GM21717 (cell line): ENCODE measurements at regions not wholly inside any gene's neighbourhood (a gene's known extent, or its start where the extent isn't known, plus 50 kb on each side); places are given as distances from the start of the nearest gene placed in this dataset.

Source experiments
- ATAC-seq: cut with Tn5 transposase; IDR thresholded peaks from one replicate; pipeline ENCODE4 v1.9.1; 2021; ENCODE audit warnings: mild to moderate bottlenecking, moderate library complexity; ENCODE audit not compliant: unreplicated experiment

DNA sequence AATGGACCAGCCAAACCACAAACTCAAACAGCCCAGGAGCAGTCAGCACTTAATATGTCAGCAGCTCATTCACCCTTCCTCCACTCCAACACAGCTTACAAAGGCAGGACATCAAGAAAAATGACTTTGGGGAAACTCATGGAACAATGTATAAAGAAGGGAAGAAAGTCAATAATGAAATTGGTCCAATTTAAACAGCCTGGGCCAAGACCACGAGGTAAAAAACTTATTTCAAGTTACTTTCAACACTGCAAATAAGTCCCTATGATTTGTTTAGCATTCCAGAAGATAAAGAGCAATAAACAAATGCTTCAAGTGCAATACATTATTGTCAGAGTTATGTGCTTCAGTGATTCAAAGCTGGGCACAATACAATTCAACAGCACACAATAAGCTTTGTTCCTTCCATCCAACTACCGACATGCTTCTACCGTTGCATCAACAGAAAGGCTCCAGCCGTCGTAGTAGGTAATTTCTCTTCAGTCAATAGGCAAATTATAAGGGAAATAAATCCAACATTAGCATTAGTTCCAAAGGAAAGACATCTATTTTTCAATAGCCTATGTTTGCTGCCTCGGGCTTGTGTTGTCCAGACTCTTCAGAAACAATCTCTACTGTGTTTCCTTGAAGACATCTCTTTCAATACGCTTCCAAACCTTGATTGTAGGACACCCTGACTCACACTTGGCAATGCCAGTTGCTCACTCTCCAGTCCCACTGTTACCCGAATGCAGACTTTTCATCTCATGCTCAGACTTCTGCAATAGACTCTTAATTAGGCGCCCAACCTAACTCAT lies 225.7 kb downstream of the NUAK1 start:
- no peak for ATAC-seq

DNA sequence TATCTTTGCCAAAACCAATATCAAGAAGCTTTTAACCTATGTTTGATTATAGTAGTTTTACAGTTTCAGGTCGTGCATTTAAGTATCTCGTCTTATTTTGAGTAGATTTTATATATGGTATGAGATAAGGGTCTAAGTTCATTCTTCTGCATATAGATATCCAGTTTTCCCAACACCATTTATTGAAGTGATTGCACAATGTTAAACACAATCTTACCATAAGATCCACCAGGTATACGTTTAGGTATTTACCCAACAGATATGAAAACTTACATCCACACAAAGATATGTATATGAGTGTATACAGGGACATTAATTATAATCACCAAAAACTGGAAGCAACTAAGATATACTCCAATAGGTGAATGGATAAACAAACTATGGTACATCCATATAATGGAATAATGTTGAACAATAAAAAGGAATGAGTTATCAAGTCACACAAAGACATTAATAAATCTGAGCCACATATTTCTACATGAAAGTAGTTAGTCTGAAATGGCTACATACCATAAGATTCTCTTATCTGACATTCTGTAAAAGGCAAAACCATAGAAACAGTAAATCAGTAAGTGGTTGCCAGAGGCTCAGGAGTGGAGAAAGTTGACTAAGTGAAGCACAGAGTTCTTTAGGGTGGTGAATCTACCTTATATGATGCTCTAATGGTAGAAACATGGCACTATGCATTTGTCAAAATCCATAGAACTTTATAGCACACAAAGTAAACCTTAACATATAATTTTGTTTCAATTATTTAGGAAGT lies 222.6 kb downstream of the NUAK1 start:
- no peak for ATAC-seq

DNA sequence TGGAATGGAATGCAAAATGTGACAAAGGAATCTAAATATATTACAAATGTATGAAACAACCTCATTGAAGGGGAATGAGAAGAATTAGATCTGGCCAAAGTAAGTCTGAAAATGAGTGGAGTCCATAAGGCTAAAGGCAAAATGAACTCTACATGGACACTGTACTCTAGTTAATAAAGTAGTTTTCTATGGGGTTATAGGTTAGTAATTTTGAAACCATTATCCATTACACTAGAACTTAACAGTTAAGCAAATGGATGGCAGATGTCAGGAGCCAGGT lies 222.1 kb downstream of the NUAK1 start:
- no peak for ATAC-seq

DNA sequence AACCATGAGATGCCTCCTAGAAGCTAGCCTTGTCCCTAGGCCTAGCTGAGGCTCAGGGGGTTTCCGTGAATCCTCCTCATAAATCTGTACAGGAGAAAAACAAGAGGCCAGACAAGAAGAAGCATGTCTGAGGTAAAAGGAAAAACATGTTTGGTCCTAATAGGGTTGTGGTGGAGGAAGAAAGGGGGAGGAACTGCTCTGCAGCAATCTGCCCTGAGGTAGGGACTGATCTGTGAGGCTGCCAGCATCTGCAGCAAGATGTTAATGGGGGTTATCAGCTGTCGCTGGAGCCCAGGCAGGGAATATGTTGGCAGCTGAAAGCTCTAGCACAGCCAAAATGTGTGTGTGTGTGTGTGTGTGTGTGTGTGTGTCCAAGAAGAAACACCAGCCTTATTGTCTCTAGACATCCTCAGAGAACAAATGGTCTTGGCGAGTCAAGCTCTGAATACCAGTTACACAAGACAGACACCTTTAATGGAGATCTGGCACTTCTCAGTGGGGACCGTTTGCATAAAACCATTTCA lies 218.5 kb downstream of the NUAK1 start:
- ATAC-seq = no peak

DNA sequence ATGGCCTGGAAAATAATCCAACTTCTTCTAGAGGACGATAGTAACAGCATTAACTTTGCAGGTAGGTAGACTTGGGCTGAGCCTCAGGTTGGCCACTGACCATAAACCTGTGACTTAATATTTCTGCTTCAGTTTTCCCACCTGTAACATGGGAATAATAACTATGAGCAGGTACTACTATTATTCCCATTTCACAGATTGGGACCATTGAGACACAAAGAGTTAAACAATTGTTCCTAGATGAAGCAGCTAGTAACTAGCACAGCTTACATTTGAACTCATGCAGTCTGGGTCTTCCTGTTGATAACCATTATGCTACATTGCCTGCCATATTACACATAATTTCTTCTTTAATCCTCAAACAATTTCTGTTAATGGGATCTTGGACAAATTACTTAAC lies 217.7 kb downstream of the NUAK1 start:
- no peak for ATAC-seq

DNA sequence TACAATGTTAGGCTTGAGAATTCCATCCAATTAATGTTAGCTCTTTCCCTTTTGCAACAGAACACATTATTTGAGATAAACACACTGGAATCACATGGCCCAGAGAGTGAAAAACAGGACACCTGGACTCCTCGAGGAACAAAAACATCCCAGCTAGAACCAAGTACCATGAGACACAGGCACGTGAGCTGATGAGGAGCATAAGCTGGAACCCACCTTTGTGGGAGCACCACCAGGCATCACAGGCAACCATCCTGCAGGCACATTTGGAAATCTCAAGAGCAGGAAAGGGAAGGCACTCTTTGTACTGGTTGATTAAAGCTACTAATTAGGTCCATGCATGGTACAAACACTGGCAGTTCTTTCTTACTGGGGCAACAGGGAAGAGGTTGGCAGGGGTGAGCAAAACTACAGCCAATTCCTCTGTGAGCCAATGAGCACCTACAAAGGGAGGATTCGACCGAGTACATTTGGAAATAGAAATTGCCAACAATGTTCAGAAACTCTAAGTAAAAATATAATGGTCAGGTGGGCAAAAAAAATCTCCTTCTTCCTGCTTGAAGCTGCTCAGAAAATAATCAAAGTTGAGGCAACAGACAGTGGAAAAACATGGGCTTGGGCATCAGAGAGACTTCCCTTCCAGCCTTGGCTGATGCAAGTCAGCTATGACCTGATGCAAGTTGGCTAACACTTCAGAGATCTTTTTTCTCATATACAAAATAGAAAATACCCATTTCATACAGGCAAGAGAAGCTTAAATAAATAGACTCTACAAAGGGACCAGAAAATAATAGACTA lies 216.7 kb downstream of the NUAK1 start:
- ATAC-seq = no peak

DNA sequence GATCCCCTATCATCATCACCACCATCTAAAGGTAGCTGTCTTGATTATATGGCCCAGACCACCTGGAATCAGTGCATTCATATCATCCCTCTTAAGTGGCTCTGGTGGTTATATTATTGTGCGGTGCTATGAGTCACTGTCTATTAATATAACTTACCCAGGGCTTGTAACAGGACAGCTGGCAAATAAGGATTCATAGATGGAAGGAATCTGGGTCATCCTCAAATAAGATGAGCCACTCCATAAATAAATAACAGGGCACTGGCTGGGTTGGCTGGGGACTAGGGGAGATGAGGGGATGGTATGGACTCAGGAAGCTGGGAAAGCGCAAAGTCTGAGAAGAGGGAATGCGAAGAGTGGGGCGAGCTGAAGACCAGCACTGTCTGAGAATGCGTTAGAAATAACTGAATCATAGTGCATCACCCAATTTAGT lies 216.1 kb downstream of the NUAK1 start:
- ATAC-seq = no peak

DNA sequence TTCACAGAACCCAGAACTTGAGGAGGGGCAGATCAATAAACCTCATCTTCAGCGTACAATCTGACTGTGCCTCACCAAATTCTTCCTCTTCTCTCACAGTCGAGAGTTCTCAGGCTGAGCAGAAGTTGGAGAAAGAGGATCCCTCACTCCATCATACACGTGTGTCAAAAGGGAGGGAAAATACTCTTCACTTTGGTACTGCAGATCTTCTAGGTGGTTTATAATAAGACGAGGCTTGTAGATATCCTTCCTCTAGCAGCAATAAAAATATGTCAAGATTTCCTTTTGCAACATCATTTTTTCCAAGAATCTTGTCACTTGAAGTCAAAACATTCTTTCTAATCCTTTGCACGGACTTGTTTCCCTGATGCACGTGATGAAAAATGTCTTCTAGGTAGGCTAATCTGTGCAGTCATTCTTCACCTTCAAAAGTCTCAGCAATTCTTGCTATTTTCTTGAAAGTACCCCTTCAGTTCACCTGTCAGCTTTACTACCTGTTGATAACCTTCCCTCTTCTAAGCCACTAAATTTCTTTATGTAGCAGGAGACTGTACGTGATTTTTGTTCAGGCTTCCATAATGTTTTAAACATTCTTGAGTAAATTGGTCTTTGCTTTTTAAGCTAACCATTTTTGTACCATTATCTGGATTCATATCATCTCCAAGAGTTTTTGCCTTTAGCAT lies 214.1 kb downstream of the NUAK1 start:
- ATAC-seq = no peak

DNA sequence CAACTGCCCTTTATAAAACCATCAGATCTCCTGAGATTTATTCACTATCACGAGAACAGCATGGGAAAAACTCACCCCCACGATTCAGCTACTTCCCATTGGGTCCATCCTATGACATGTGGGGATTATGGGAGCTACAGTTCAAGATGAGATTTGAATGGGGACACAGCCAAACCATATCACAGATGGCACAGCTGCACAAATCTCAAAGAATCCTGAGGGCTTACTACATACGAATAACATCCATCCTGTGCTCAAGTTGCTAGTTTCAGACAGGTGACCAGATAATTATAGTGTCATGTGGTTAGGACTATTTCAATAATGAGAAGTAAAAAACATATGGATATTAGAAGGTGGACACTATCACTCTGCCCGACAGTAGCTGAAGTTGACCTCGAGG lies 211.2 kb downstream of the NUAK1 start:
- ATAC-seq = no peak

DNA sequence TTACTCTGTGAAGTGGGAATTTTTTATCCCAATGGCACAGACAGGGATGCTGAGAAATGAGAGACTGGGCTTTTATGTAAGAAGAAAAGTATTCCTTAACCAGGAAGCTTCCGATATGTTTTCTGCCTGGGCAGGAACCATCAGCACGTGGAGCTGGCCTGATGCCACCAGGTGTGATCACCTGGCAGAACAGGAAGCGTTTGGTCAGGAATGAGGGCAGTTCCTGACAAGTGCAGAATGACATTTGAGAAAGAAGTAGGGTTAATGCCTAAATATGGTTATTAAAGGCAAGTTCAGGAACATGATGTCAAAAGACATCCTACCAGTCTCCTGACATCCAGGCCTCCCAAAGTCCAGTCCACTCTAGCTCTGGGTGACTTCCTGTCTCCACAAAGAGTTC lies 210.3 kb downstream of the NUAK1 start:
- no peak for ATAC-seq

DNA sequence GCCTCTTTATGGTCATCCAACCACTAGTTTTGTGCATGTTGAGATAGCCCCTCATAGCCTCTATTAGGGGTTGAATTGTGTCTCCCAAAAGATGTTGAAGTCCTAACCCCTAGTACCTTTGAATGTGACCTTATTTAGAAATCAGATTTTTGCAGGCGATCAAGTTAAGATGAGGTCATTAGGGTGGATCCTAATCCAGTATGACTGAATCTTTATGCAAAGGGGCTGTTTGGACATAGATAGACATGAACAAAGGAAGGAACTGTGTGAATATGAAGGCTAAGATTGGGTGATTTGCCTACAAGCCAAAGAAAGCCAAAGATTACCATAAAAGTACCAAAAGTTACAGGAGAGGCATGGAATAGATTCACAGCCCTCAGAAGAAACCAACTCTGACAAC lies 209.6 kb downstream of the NUAK1 start:
- no peak for ATAC-seq

DNA sequence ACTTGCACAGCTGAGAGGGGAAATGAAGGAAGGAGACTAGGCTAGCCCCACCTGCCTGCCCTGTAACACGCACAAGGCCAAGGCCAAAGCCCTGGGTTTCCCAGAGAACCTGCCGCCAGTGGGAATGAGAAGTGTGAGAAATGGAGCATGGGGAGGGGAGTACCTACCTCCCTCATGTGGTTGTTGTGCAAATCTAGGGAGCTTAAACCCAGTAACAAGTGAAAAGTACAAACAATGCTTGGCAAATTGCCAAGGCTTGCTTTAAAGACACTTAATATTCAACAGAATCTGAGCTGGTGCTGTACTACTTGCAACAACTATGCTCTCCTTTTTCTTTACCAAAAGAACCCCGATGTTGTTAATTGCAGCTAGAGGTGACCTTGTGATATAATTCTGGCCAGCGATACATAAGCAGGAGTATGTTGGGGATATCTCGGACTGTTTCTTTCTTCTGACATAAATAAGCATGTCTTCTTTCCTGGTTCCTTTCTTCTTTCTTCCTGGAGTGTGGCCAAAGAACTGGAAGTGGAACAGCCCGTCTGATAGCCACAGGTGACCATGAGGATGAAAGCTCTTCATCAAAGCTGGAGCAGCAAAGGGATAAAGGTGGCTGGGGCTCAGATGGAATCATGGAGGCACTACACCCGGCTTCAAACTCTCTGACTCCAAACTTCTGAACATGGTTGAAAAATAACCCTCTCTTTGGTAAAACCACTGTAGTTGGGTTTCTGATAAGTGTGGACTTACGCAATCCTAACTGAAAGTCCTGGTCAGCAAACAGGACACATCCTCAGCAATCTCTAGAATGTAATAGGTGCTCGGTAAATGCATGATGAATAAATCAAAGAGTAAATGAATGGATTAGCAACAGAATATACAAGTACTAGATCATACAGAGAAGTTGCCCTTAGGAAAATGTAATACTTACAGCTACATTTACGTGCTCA lies 207.9 kb downstream of the NUAK1 start:
- ATAC-seq = no peak

DNA sequence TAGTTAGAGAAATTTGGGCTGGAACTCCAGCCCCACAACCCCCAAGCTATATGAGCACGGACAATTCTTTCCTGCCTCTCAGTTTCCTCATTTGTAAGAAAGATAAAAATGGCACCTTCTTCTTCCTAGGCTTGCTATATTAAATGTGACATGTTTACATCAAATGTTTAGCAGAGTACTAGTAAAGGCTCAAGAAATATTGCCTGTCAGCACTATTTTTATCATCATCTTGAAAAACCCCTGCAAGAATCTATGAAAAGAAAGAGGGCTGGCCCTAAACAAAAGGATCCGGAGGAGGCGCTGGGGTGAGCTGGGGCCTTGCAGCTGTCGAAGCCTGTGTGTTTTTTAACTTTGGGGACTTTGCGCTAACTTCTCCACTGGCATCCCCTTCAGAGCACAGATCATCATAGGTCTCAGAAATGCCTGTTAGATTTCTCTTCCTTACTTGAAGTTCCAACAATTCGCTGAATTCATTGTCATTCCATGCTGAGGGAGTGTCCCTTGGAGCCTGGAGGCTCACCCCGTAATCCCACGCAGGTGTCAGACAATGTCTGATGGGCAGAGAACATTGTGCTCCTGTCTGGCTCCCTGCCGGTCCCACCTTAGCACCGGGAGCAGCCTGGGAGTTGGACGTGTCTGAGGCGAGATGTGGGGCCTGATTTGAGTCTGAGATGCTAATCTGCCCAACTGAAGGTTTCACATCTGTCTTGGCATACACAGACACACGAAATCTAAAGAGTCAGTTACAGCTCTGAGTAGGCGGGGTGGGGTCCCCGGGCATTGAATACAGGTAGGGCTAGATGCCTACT lies 206.8 kb downstream of the NUAK1 start:
- ATAC-seq = no peak

DNA sequence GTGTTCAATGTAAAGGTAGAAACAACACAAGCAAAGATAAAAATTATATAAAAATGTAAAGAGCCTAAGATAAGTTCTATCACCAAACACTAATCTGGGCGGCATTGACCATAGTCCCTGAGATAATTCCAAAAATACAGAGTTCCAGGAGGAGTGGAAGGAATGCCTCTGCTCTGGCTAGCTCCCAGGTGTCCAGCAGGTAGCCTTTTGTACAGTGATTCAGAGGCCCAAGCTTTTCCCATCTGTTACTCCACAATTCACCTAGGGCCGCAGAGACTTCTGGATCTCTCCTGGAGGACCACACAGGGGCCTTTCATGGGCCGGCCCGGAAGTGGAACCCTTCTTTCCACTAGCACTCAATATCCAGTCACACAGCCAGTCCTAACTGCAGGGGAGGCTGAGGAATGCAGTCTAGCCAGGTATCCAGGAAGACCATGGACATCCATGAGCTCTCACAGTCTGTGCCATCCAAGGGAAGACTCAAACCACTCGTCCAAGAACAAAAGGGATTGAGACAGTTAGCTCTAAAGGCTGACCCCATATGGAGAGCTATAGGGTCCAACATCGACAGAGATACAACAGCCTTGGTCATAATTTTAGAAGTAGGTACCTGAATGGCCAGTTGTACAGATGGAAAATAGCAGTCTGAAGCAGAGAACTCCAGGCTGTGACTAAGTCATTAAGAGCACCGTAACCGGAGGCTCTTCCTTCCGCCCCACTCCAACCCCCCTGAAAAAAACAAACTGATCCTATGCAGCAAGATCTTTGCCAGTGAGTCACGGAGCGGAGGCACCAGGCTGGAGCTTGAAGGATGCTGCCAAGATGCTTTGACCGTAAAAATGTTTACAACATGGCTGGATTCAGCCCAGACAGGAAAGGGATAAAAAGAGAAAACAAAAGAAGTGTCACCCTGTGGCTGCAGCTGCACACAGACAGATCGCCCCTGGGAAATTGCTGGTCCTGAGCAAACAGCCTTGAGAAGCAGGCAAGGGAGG lies 204.8 kb downstream of the NUAK1 start:
- no peak for ATAC-seq

DNA sequence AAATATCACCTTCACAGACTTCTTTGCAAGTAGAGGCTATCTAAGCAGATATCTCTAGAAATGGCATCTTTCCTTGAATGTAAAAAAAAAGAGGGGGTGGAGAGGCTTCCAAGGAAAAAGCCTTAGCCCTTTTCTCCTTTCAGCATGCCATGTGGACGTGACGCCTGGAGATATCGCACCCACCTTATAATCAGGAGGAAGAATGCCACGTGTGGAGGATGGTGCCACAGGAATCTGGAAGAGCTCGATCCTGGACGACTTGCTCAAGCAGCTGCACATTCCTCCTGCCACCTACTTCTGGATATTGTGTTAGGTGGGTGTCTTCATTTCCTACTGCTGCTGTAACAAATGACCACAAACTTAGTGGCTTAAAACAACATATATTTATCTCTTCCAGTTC lies 203.6 kb downstream of the NUAK1 start:
- no peak for ATAC-seq

DNA sequence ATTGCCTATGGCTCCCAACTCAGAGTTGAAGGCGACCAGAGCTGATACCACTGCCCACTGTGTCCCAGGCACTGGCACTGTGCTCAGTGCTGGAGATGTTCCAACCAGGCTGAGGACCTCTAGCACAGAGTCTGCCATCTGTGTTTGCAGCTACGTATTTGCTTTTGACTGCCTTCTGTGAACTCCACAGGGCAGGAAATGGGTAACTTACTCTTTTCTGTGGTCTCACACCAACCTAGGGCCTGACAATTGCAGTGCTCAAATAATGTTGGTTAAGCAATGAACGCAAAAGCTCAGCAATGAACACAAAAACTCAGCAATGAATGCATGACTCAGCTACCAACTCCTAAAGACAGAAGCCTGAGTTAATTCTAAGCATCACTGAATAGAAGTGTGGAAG lies 202.8 kb downstream of the NUAK1 start:
- no peak for ATAC-seq

DNA sequence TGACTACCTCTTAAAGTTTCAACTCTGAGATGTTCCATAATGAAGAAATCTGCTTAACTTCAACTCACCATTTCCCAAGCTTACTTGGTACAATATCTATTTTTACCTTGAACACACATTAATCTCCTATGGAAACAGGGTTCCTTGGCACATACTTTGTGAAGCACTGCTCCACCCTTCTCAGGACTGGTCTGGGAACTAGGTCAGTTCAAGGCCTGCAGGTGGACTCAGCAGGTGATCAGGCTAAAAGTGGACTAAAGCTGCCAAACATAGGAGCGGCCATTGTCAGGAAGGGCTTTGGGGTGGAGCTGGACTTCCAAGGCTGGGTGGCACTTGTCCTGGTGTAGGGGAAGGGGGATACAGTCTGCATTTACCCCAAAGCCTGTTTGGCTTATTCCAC lies 202.3 kb downstream of the NUAK1 start:
- ATAC-seq = no peak

DNA sequence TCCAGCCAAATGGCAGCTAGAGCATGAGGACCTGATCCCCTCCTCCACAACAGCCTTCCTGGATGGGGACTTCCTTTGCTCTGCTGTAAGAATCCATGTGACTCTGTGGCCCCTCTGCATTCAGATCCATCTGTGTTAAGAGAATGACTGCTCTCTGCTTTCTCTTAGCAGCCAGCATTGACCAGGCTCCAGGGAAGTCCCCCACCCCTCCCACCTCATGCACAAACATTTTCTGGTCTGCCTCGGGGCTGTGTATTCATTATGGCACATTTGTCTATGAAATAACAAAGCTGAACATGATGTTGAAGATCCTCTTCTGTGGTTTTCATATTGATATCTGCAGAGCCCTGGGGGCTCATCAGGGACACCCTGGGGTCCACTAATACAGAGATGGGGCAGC lies 201.7 kb downstream of the NUAK1 start:
- ATAC-seq = no peak
